ENCODE measurements at regions not wholly inside any gene's neighbourhood (a gene's known extent, or its start where the extent isn't known, plus 50 kb on each side); places are given as distances from the start of the nearest gene placed in this dataset.

GRCh38 chr3:61372723-61373122 is 121.5 kb upstream of the FHIT start:
- no peak overlapping the region for H2AFZ ChIP-seq
- H3K27ac ChIP-seq (ENCODE audit: low read depth) = no peak overlapping the region
- Mint-ChIP-seq H3K27me3 (ENCODE audit: insufficient read depth, low read depth, poor library complexity) (no peaks in the 10 kb centered on the region), H3K9me3 (no peaks in the 10 kb centered on the region), H3K27ac (no peak overlapping the region), H3K4me3 (no peak overlapping the region), H3K36me3 (ENCODE audit: low read depth) (no peaks in the 10 kb centered on the region), H3K4me1 (no peaks in the 10 kb centered on the region; the same call in 2 of the 3 replicates)
- no peaks in the 10 kb centered on the region for H3K9me2 ChIP-seq (ENCODE audit: insufficient read depth)
- H3F3A ChIP-seq (replicated peaks; ENCODE audit: low read depth) = no peaks in the 10 kb centered on the region
- no peak overlapping the region for H3K4me3 ChIP-seq
- ATAC-seq = no peak
- no peak overlapping the region for H3K4me2 ChIP-seq
- H3K27me3 ChIP-seq (ENCODE audit: insufficient read depth) = no peaks in the 10 kb centered on the region
- no peaks in the 10 kb centered on the region for H3K4me1 ChIP-seq (ENCODE audit: insufficient read depth)
- H4K20me1 ChIP-seq (replicated peaks; ENCODE audit: insufficient read depth) = no peaks in the 10 kb centered on the region
- DNase-seq (ENCODE audit: low spot score) = no peak
- TF ChIP-seq STAT1 (IDR thresholded peaks at IDR 0.05; ENCODE audit: unreplicated experiment) = no peak
- TF ChIP-seq ZNF462 (CRISPR knock-in tag; IDR thresholded peaks at IDR 0.05) = no peak
- TF ChIP-seq CTCF (conservative IDR thresholded peaks at IDR 0.05; ENCODE audit: low read depth in 2 of 2) = no peak
- TF ChIP-seq ZNF114 (CRISPR knock-in tag; IDR thresholded peaks at IDR 0.05) = no peak
- no peaks in the 10 kb centered on the region for H3K36me3 ChIP-seq (ENCODE audit: insufficient read depth)
- no peaks in the 10 kb centered on the region for H3K79me2 ChIP-seq (replicated peaks; ENCODE audit: insufficient read depth)

GRCh38 chr3:61378311-61378710 is 127.1 kb upstream of the FHIT start:
- peaks cover 2% of the 10 kb centered on the region; the same call in 2 of the 3 replicates for H3K9me3 Mint-ChIP-seq
- H3K4me3 ChIP-seq = no peak overlapping the region
- TF ChIP-seq ZNF462 (CRISPR knock-in tag; IDR thresholded peaks at IDR 0.05) (no peak), POLR2AphosphoS5 (IDR thresholded peaks at IDR 0.05; ENCODE audit: low read depth) (no peak)

More at GRCh38 chr3:61378311-61378710, 127.1 kb upstream of the FHIT start:
- Histone ChIP-seq H3K27me3 (ENCODE audit: insufficient read depth) (no peaks in the 10 kb centered on the region), H3K4me2 (no peak overlapping the region), H3K9me2 (ENCODE audit: insufficient read depth) (no peaks in the 10 kb centered on the region), H3K36me3 (ENCODE audit: insufficient read depth) (no peaks in the 10 kb centered on the region), H3K79me2 (replicated peaks; ENCODE audit: insufficient read depth) (no peaks in the 10 kb centered on the region), H3K27ac (ENCODE audit: low read depth) (no peak overlapping the region), H3K4me1 (ENCODE audit: insufficient read depth) (no peaks in the 10 kb centered on the region), H2AFZ (no peak overlapping the region), H4K20me1 (replicated peaks; ENCODE audit: insufficient read depth) (no peaks in the 10 kb centered on the region), H3F3A (replicated peaks; ENCODE audit: low read depth) (no peaks in the 10 kb centered on the region)
- no peak overlapping the region for H3K27ac Mint-ChIP-seq
- ATAC-seq (no peak), DNase-seq (ENCODE audit: low spot score) (no peak)
- H3K4me3 Mint-ChIP-seq = no peak overlapping the region
- no peaks in the 10 kb centered on the region for H3K36me3 Mint-ChIP-seq (ENCODE audit: low read depth)
- H3K4me1 Mint-ChIP-seq = no peaks in the 10 kb centered on the region
- peaks cover under 1% of the 10 kb centered on the region for H3K27me3 Mint-ChIP-seq (ENCODE audit: insufficient read depth, low read depth, poor library complexity)
